Right hindlimb (tissue), 1 donor: ENCODE measurements at regions not wholly inside any gene's neighbourhood (a gene's known extent, or its start where the extent isn't known, plus 50 kb on each side); places are given as distances from the start of the nearest gene placed in this dataset.
"Not testable (repeated sequence)": the region's sequence is repeated elsewhere in the genome, so short reads cannot be mapped to it uniquely, and the experiment has no call there.

Experiments used
- DNase-seq: peaks from one replicate; pipeline ENCODE4 v3.0.0-alpha.2; 2018

- no peak for DNase-seq
These were observed 93.9 kb downstream of the DACT1 start for GRCh38 chr14:58731465-58732293.

GRCh38 chr14:58732387-58732786 lies 94.6 kb downstream of the DACT1 start:
- no peak for DNase-seq

GRCh38 chr14:58733451-58734208 lies 95.9 kb downstream of the DACT1 start:
- no peak for DNase-seq

GRCh38 chr14:58735596-58735995 lies 97.8 kb downstream of the DACT1 start:
- DNase-seq, result no peak

GRCh38 chr14:58736606-58737005 lies 98.8 kb downstream of the DACT1 start:
- DNase-seq, result no peak

- no peak for DNase-seq
These were observed 99.7 kb downstream of the DACT1 start for GRCh38 chr14:58737511-58737910.

- DNase-seq, result no peak
These were observed 100.6 kb downstream of the DACT1 start for GRCh38 chr14:58738189-58738836.

GRCh38 chr14:58738876-58739275 lies 101.1 kb downstream of the DACT1 start:
- DNase-seq, result no peak

GRCh38 chr14:58739674-58740073 lies 101.9 kb downstream of the DACT1 start:
- no peak for DNase-seq

GRCh38 chr14:58740379-58740935 lies 102.7 kb downstream of the DACT1 start:
- peak; percentile 68 for DNase-seq

- DNase-seq, result no peak
These were observed 107.1 kb downstream of the DACT1 start for GRCh38 chr14:58744801-58745394.

- no peak for DNase-seq
These were observed 108.5 kb downstream of the DACT1 start for GRCh38 chr14:58746261-58746660.

- no peak for DNase-seq
These were observed 108.9 kb downstream of the DACT1 start for GRCh38 chr14:58746701-58747100.

GRCh38 chr14:58747181-58747580 lies 109.4 kb downstream of the DACT1 start:
- DNase-seq, result no peak

GRCh38 chr14:58748251-58748650 lies 110.5 kb downstream of the DACT1 start:
- not testable (repeated sequence) for DNase-seq

- DNase-seq, result peak; percentile 36
These were observed 111.4 kb downstream of the DACT1 start for GRCh38 chr14:58749066-58749669.

GRCh38 chr14:58750321-58751269 lies 112.8 kb downstream of the DACT1 start:
- no peak for DNase-seq

GRCh38 chr14:58751788-58752187 lies 114.0 kb downstream of the DACT1 start:
- no peak for DNase-seq

GRCh38 chr14:58752289-58752688 lies 114.5 kb downstream of the DACT1 start:
- DNase-seq, result no peak

GRCh38 chr14:58752771-58753201 lies 115.0 kb downstream of the DACT1 start:
- peak; percentile 70 for DNase-seq
